Tibial nerve (tissue), 4 donors: ENCODE measurements at regions not wholly inside any gene's neighbourhood (a gene's known extent, or its start where the extent isn't known, plus 50 kb on each side); places are given as distances from the start of the nearest gene placed in this dataset.

Experiments
- DNase-seq, 2 donors: peaks; one replicate each; pipeline ENCODE4 v3.0.0-alpha.2; 2019; ENCODE audit warnings: low spot score in 2 of 2
- H3K27ac ChIP-seq, 4 donors: fragments of 200-600 bp; sonication (generic) in 3 of 4; one replicate each; pipeline ENCODE4 v1.5.1; 2017 to 2019; ENCODE audit warnings: mild to moderate bottlenecking in 1 of 4
- H3K27me3 ChIP-seq, 2 donors: fragments of 200-600 bp; sonication (generic) in 1 of 2; one replicate each; pipeline versions ENCODE4 v1.5.1 to v1.6.0; 2017 to 2019
- H3K36me3 ChIP-seq, 3 donors: fragments of 200-600 bp; sonication (generic); one replicate each; pipeline ENCODE4 v1.5.1; 2018 to 2019
- H3K4me1 ChIP-seq, 4 donors: fragments of 200-600 bp; sonication (generic) in 3 of 4; one replicate each; pipeline ENCODE4 v1.5.1; 2017 to 2019
- H3K4me3 ChIP-seq, 4 donors: fragments of 200-600 bp; sonication (generic) in 3 of 4; one replicate each; pipeline ENCODE4 v1.5.1; 2017 to 2019; ENCODE audit warnings: mild to moderate bottlenecking in 1 of 4, moderate library complexity in 1 of 4
- H3K9me3 ChIP-seq, 4 donors: fragments of 200-600 bp; sonication (generic) in 3 of 4; one replicate each; pipeline ENCODE4 v1.5.1; 2017 to 2019
- CTCF ChIP-seq, 5 experiments: fragments of 200-600 bp in 3 of 5; fragments of 450-650 bp in 2 of 5; sonication (generic) in 3 of 5; IDR thresholded peaks; one replicate each; pipeline ENCODE4 v1.5.1; 2016 to 2019; ENCODE audit warnings: antibody characterized with exemption in 5 of 5, mild to moderate bottlenecking in 3 of 5, moderate library complexity in 2 of 5
- EP300 ChIP-seq, 2 donors: sonication (generic); formaldehyde crosslinking; IDR thresholded peaks; one replicate each; pipeline ENCODE4 v1.6.1; 2017; ENCODE audit warnings: antibody characterized with exemption in 2 of 2, mild to moderate bottlenecking in 1 of 2
- POLR2A ChIP-seq, 2 donors: fragments of 450-650 bp; IDR thresholded peaks; one replicate each; pipeline ENCODE4 v1.6.1; 2017; ENCODE audit warnings: antibody characterized with exemption in 2 of 2, mild to moderate bottlenecking in 2 of 2, moderate library complexity in 2 of 2
- WGBS, 2 donors: methylation state at CpG; one replicate each; pipeline ENCODE4 v1.1.5; 2018; 5-methylcytosine and 5-hydroxymethylcytosine counted together

GRCh38 chr11:104538313-104538712 is 359.9 kb downstream of the CASP12 start:
- WGBS, 2 donors: 82 to 91% methylated on average over 1 of the region's 1 CpG
- no peaks in the 10 kb centered on the region for H3K4me1 ChIP-seq
- H3K9me3 ChIP-seq: no peaks in the 10 kb centered on the region
- no peak overlapping the region for H3K27ac ChIP-seq
- H3K4me3 ChIP-seq: no peak overlapping the region
- DNase-seq: no peak
- no peaks in the 10 kb centered on the region for H3K27me3 ChIP-seq
- TF ChIP-seq CTCF (IDR thresholded peaks at IDR 0.05) (no peak), POLR2A (IDR thresholded peaks at IDR 0.05) (no peak), EP300 (IDR thresholded peaks at IDR 0.05) (no peak)
- no peaks in the 10 kb centered on the region for H3K36me3 ChIP-seq

- DNase-seq: no peak
- H3K4me3 ChIP-seq: no peak overlapping the region
- TF ChIP-seq CTCF (IDR thresholded peaks at IDR 0.05) (no peak), EP300 (IDR thresholded peaks at IDR 0.05) (no peak)
- H3K36me3 ChIP-seq: no peaks in the 10 kb centered on the region
- no peak overlapping the region for H3K27ac ChIP-seq
- WGBS, 2 donors: 53 to 56% methylated on average over 2 of the region's 2 CpGs
- H3K4me1 ChIP-seq: peaks cover 0 to 7% (median 0%) of the 10 kb centered on the region in 4 donors
- H3K27me3 ChIP-seq: no peaks in the 10 kb centered on the region
- H3K9me3 ChIP-seq: no peaks in the 10 kb centered on the region
Observed at GRCh38 chr11:104534278-104534677, 364.0 kb downstream of the CASP12 start.

- Histone ChIP-seq H3K4me3 (no peak overlapping the region), H3K27ac (no peak overlapping the region), H3K4me1 (peaks cover 0 to 13% (median 0%) of the 10 kb centered on the region in 4 donors), H3K9me3 (no peaks in the 10 kb centered on the region), H3K27me3 (no peaks in the 10 kb centered on the region), H3K36me3 (no peaks in the 10 kb centered on the region)
- 80 to 83% methylated on average over 3 of the region's 3 CpGs for WGBS, 2 donors
- TF ChIP-seq EP300 (IDR thresholded peaks at IDR 0.05) (no peak), CTCF (IDR thresholded peaks at IDR 0.05) (no peak), POLR2A (IDR thresholded peaks at IDR 0.05) (no peak)
- DNase-seq: no peak
Observed at GRCh38 chr11:104531894-104532293, 366.4 kb downstream of the CASP12 start.

GRCh38 chr11:104531075-104531474 is 367.1 kb upstream of the PDGFD start:
- no peak overlapping the region for H3K4me3 ChIP-seq
- TF ChIP-seq EP300 (IDR thresholded peaks at IDR 0.05) (no peak), POLR2A (IDR thresholded peaks at IDR 0.05) (no peak), CTCF (IDR thresholded peaks at IDR 0.05) (no peak)
- no peak overlapping the region for H3K27ac ChIP-seq
- H3K4me1 ChIP-seq: peaks cover 0 to 22% (median 0%) of the 10 kb centered on the region in 4 donors
- no peaks in the 10 kb centered on the region for H3K36me3 ChIP-seq
- no peaks in the 10 kb centered on the region for H3K27me3 ChIP-seq
- H3K9me3 ChIP-seq: no peaks in the 10 kb centered on the region
- DNase-seq: no peak
- WGBS, 2 donors: 97 to 100% methylated on average over 2 of the region's 2 CpGs

GRCh38 chr11:104529906-104530305 is 366.0 kb upstream of the PDGFD start:
- Histone ChIP-seq H3K36me3 (no peaks in the 10 kb centered on the region), H3K27ac (no peak overlapping the region), H3K27me3 (no peaks in the 10 kb centered on the region), H3K4me3 (no peak overlapping the region), H3K9me3 (no peaks in the 10 kb centered on the region), H3K4me1 (peaks cover 0 to 30% (median 0%) of the 10 kb centered on the region in 4 donors)
- DNase-seq: no peak
- 73 to 75% methylated on average over 2 of the region's 2 CpGs for WGBS, 2 donors
- no peak for TF ChIP-seq EP300 (IDR thresholded peaks at IDR 0.05)
- no peak for TF ChIP-seq CTCF (IDR thresholded peaks at IDR 0.05)
- no peak for TF ChIP-seq POLR2A (IDR thresholded peaks at IDR 0.05)
